ENCODE measurements at regions not wholly inside any gene's neighbourhood (a gene's known extent, or its start where the extent isn't known, plus 50 kb on each side); places are given as distances from the start of the nearest gene placed in this dataset.
"Not testable (repeated sequence)": the region's sequence is repeated elsewhere in the genome, so short reads cannot be mapped to it uniquely, and the experiment has no call there.

- DNase-seq (ENCODE audit: low read depth in 1 of 2, low spot score in 1 of 2): no peak
These were observed 70.8 kb upstream of the PTPN13 start for GRCh38 chr4:86523333-86523732.

GRCh38 chr4:86527713-86528112 is 66.4 kb upstream of the PTPN13 start:
- DNase-seq (ENCODE audit: low read depth in 1 of 2, low spot score in 1 of 2): not testable (repeated sequence)

GRCh38 chr4:86529436-86529835 is 64.7 kb upstream of the PTPN13 start:
- DNase-seq (ENCODE audit: low read depth in 1 of 2, low spot score in 1 of 2): no peak

GRCh38 chr4:86530183-86530582 is 63.9 kb upstream of the PTPN13 start:
- no peak for DNase-seq (ENCODE audit: low read depth in 1 of 2, low spot score in 1 of 2)

- no peak for DNase-seq (ENCODE audit: low read depth in 1 of 2, low spot score in 1 of 2)
These were observed 62.7 kb upstream of the PTPN13 start for GRCh38 chr4:86531440-86531839.

- no peak for DNase-seq (ENCODE audit: low read depth in 1 of 2, low spot score in 1 of 2)
These were observed 61.3 kb upstream of the PTPN13 start for GRCh38 chr4:86532851-86533250.

GRCh38 chr4:86536151-86536550 is 58.0 kb upstream of the PTPN13 start:
- no peak for DNase-seq (ENCODE audit: low read depth in 1 of 2, low spot score in 1 of 2)

- no peak for DNase-seq (ENCODE audit: low read depth in 1 of 2, low spot score in 1 of 2)
These were observed 51.6 kb upstream of the PTPN13 start for GRCh38 chr4:86542319-86543027.

GRCh38 chr4:86543080-86543479 is 51.0 kb upstream of the PTPN13 start:
- no peak for DNase-seq (ENCODE audit: low read depth in 1 of 2, low spot score in 1 of 2)

- DNase-seq (ENCODE audit: low read depth in 1 of 2, low spot score in 1 of 2): no peak
These were observed 50.4 kb upstream of the PTPN13 start for GRCh38 chr4:86543560-86544309.

- no peak for DNase-seq (ENCODE audit: low read depth in 1 of 2, low spot score in 1 of 2)
These were observed 49.7 kb upstream of the PTPN13 start for GRCh38 chr4:86544310-86544966.
